ENCODE measurements at regions not wholly inside any gene's neighbourhood (a gene's known extent, or its start where the extent isn't known, plus 50 kb on each side); places are given as distances from the start of the nearest gene placed in this dataset.

DNA sequence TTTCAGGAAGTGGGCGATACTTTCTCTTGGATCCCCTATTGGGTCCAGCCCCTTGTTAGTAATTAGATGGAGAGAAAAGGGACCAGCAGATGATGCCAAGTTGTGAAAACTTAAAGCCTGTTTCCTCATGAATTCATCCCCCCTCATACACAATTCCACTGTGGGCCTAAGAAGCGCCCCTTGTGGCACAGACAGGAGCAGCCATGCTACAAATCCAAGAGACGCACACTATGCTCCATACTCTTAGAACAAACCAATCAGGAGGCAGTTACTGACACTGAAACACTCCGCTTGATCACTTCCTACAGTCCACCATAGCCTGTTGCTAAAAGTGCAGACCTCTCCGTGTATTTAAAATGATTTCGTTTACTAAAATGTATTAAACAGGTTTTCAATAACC lies 111.3 kb upstream of the ARRDC4 start:
- intact Hi-C loops (cut with micrococcal nuclease) = no loop called here

DNA sequence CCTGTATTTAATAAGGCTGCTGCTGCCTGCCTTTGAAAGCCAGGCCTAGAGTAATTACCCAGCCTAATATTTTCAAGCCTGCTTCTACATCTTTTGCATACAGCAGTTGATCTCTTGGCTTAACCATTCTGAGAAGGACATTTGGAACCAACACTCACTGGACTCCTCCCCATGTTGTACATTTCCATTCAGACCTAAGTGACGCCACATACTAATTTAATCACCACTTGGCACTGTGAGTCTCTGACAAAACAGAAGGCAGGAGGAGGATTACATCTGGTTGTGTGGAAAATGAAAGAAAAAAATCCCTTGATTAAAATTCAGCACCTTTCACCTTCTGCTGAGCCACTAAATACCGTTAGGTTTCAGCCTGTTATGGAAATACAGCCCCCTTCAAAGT lies 102.2 kb upstream of the ARRDC4 start:
- intact Hi-C loops (cut with micrococcal nuclease) = no loop called here

DNA sequence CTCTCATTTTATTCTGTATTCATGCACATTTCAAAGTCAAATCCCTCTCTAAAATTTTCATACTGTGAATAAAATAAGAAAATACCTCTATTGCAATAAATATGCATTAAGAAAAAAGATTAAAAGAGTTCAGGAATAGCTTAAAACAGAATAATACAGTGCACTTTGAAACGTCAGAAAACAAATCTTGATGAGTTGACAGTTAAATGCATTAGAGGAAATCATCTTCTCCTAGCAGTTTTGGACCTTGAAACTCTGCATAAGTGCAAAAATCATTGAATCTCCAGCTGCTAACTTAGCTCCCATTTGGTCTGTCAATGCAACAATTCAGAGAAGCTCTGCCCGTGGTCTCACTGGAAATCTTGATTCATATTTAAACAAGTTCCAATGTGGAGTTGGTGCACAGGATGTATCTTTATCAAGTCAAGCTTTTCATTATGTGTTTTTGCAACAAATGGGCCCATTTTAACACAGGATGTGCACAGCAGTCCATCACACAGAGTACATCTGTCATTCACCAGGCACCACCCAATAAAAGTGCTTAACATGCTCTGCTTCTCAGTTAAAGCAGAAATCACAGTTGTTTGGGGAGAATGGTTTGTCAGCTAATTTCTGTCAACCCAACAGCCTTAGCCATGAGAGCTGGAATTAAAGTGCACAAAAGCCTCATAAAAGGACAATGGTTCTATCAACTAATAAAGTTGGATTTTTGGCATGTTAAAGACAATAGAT lies 98.8 kb upstream of the ARRDC4 start:
- intact Hi-C loops (cut with micrococcal nuclease) = no loop called here

DNA sequence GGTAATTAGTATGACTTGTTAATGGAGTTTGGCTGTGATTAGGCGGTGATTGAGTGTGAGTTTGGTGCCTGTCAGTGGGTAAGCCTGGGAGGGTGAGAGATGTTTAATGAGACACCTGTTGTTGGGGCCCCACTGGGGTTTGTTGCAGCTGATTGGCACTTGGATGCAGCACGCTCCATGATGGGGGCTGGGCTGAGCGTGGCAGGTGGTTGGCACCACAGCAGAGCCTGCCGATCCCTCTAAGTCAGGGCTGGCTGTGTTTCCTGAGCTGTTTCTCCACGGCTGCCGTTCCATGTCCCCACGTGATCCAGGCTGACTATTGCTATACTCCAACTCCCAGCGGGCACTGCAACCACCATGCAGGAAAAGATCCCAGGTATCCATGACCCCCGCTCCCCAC lies 93.5 kb upstream of the ARRDC4 start:
- intact Hi-C loops (cut with micrococcal nuclease) = no loop called here

DNA sequence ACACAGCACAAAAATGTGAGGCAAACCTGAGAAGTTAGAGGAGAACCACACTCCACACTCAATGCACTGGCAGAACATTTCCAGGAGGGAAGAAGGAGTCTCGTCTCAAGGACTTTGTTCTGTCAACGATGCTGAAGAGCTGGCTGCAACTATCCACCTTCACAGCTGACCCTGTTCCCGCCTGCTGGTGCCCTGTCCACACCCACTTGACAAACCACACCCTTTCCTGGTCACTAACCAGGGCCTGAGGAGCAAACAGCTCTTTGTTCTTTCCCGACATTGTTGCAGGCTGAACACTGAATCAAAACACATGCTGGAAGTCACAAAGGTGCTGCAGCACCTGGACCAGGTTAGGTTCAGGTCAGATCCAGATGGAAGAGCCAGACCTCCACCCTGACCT lies 92.6 kb upstream of the ARRDC4 start:
- intact Hi-C loops (cut with micrococcal nuclease) = no loop called here

DNA sequence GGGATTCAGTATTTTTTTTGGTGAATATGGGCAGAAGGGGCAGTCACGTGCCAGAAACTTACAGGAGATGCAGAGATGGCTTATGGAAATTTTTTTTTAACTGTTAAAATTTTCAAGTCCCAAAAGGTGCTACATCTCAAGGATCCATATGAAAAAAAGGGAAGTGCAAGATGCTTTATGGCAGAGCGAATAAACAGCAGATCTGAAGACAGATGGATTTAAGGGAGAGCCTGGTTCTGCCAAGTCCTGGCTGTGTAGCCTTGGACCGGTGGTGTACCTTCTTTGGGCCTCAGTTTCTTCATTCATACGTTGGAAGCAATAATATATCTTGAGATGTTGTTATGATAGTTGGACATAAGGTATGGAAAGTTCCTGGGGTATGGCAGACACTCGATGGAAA lies 91.5 kb upstream of the ARRDC4 start:
- intact Hi-C loops (cut with micrococcal nuclease) = no loop called here

DNA sequence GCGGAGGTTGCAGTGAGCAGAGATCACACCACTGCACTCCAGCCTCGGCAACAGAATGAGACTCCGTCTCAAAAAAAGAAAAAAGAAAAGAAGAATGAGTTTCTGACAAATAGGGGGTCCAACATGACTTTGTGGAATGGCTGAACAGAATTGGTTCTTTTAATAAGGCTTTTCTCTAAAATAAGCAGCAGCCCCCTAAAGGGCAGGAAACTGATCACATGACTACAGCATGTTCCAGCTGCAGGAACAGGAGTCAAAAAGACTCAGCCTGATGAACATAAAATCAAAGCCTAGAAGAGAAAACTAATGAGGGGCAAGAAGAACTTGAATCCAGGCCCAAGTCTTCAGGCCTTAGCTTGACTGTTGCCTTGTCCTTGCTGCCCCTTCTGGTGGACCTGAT lies 89.7 kb upstream of the ARRDC4 start:
- intact Hi-C loops (cut with micrococcal nuclease) = no loop called here

DNA sequence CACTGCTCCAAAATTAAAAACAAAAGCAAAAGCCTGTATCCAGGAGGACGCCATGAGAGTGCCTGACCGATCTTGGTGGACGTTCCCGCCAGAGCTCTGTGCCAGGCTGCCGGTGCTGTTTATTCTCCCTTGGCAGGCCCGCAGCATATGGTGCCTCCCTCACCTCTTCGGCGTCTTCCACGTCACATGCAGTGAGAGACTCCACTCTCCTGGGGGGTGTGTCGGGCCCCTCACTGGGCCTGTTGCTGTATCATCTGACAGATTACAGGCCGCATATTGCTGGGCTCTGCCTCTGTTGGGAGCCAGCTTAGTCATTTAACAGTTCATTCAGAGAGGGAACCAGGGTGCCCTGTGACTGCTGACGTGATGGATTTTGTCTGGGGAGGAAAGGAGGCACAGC lies 86.4 kb upstream of the ARRDC4 start:
- intact Hi-C loops (cut with micrococcal nuclease) = no loop called here

DNA sequence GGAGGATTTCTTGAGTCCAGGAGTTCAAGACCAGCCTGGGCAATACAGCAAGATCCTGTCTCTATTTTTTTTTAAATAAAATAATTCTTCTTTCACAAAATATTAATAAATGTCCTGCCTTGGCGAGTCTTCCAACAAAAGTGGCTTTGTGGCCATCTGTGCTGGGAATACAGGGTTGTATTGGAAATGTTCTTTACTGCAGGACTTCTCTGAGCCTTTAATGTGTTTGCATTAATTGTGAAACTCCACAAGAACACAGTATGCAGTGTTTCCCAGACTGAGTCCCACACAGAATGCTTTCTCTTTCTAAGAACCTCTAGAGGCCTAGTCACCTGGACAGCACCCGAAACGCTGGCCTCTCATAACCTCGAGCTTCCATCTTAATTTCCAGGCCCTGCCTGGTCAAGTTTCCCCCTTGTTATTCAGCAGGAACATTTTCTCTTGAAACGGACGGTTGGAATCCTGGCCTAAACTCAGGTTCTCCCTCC lies 85.4 kb upstream of the ARRDC4 start:
- intact Hi-C loops (cut with micrococcal nuclease) = no loop called here

DNA sequence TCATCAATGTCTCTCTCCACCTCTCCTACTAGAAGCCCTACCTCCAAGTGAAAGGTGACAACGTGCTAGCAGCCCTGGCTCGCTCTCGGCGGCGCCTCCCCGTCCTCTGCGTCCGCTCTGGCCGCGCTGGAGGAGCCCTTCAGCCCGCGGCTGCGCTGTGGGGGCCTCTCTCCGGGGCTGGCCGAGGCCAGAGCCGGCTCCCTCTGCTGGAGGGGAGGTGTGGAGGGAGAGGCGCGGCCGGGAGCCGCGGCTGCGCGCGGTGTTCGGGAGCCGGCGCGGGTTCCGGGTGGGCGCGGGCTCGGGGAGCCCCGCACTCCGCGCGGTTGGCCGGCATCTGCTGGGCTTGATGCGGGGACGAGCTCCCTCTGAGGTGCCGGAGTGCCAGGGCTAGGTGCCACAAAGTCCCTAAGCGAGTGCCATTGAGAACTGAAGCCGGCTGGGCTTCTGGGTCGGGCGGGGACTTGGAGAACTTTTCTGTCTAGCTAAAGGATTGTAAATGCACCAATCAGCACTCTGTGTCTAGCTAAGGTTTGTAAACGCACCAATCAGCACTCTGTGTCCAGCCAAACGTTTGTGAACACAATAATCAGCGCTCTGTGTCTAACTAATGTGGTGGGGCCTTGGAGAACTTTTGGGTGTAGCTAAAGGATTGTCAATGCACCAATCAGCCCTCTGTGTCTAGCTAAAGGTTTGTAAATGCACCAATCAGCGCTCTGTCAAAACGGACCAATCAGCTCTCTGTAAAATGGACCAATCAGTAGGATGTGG lies 84.8 kb upstream of the ARRDC4 start:
- intact Hi-C loops (cut with micrococcal nuclease) = no loop called here

DNA sequence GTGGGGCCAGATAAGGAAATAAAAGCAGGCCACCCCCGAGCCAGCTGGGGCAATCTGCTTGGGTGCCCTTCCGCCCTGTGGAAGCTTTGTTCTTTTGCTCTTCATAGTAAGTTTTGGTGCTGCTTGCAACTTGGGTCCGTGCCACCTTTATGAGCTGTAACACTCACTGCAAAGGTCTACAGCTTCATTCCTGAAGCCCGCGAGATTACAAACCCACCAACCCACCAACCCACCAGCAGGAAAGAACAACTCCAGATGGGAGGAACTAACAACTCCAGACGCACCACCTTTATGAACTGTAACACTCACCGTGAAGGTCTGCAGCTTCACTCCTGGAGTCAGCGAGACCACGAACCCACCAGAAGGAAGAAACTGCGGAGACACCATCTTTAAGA lies 84.2 kb upstream of the ARRDC4 start:
- intact Hi-C loops (cut with micrococcal nuclease) = no loop called here

DNA sequence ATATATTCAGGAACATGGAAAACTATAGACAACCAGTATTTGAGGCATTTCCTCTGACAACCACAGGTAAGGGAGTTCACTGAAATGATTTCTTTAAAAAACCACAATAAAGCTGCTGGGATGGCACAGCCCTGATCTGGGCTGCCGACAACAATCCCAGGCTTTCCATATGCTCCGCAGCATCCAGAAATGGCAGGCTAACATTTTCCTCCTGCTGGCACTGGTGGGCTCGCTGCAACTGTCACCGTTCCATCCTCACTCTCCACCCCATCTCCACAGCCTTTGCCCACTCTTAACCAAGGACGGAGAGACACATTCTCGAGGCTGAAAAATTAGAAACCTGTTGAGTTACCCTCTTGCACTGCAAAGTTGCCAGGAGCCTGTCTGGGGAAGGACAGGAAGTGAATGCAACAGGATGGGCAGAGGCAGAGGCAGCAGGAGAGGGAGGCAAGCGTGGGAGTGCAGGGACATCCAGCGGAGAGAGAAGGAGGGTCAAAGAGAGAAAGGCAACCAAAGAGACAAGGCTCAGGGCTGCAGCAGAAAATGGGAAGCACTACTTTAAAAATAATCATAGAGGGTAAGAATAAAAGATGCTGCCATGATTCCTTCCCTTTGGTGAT lies 79.0 kb upstream of the ARRDC4 start:
- intact Hi-C loops (cut with micrococcal nuclease) = no loop called here

DNA sequence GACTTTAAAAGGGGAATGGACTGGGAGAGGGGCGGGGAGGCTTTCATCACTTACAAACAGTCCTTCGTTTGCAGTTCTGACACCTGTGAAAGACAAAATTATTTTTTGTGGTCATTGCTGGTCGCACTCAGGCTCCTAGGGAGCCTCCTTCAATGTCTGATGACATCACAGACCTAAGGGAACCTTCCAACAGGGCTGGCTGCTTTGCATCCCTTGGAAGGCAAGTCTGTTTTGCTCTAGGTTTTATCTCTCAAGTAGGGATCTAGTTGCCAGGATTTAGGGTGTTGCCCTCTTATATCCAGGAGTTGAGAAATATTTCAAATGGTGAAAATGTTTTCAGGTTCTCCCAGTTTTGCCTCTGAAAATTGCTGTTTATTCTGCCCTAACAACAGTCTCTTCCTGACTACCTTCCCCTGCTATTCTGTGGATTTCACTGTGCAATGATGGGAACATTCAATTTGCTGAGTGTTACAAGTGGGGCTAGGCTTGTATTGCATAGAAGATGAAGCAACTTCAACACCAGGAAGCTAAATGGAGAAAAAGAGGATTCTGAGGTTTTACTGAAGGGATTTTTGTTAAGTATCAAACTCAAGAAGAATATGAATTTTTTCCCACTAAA lies 75.9 kb upstream of the ARRDC4 start:
- intact Hi-C loops (cut with micrococcal nuclease) = no loop called here

DNA sequence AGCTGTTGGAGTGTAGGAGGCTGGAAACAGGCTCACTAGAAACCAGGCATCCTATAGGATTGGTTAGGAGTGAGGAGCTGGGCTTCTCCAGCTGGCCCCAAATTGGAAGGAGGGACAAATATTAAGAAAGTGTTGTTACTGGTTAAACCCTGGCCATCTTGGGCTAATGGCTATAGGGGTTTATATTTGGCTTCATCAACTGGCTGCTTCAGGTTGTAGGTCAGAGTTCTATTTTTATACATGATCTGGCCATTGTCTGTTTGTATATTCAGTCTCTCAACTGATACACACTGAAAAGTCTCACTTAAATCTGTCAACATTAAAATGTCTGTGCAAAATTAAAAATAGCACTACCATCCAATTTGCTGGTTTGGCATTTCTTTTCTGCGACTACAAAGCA lies 70.2 kb upstream of the ARRDC4 start:
- intact Hi-C loops (cut with micrococcal nuclease) = no loop called here

DNA sequence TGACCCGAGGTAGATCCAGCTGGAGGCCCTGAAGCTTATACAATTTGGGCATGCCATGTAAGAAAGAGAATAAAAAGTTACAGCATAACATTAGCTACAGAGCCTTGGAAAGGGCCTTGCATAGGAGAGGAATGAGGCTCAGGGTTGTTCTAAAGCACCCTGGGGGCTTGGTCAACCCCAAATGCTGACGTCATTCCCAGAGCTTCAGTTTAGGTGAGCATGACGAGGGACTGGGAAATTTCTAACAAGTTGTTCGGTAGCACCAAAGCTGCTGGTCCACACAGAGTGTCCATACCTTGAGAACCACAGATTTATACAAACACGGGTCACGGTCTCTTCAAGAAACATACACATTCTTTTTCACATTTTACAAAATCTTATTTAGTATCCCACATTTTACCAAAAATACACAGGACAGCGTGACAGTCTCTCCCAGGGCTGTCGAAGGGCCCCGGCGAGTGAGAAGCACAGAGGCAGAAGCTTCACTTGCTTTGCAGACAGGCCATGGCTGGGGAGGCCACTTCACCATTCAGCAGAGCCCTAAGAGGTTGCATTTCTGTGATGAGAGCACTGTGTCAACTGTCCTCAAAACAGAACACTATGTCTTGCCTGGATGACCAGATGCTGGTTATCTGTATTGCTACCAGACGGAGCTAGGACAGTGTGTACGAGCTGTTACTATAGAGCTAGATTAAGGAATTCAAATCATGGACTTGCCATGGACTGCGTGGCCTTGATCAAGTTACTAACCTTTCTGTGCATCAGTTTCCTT lies 68.2 kb upstream of the ARRDC4 start:
- intact Hi-C loops (cut with micrococcal nuclease) = no loop called here

DNA sequence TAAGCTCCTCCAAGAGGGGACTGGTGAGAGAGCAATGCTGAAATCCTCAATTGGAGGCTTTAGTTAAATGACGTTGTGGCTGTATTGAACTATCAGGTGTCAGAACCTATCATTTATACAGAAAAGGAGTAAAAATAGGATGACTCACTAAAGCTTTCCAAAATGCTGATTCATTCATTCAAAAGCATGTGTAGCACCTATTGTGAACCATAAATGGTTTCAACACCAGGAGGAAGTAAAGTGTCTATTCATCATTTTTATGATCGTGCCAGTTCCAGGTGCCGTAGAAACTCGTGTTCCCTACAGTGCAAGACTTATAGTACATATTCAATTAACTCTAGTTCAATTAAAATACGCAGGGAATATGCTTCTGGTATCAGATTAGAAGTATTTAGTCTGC lies 66.5 kb upstream of the ARRDC4 start:
- intact Hi-C loops (cut with micrococcal nuclease) = no loop called here

DNA sequence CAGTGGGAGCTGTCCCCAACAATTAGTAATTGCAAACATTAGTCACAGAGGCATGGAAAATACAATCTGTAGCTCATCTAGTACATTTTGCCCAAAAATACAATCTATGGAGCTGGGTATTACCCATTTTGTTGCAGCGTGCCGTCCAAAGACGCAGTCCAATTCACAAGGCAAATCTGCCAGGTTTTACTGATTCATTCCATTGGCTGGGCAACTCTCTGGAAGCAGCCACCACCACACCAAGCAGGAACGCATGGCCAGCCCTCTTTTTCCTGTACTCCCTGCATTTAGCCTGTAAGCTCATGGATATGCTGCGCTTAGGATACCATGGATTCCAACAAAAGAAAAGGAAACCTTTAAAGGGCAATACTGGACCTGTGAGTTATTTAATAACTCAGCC lies 60.5 kb upstream of the ARRDC4 start:
- intact Hi-C loops (cut with micrococcal nuclease) = no loop called here

DNA sequence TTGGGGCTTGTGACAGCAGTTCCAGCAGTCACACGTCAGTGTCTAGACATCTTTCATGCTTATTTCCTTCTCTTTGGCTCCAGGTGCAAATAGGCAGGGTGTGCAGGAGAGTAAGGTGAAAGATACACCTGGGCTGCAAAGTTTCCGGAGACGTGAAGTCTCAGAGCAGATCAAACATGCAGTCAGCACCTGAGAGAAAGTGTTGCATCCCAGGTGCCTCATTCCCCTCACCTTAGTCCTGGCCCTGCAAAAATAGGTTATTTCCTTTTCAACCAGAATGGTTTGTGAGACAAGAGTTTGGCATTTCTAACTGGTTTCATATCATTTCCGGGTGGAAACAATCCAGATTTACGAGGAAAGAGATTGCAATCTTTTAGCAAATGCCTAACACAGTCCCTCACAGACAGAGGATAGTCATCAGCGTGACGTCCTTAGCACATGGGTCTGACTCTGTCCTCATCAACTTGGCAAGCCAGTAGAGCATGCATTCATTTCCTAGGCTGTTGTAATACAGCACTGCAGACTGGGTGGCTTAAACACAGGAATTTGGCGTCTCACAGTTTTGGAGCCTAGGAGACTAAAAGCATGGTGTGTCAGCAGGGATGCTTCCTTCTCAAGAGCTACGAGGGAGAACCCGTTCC lies 58.2 kb upstream of the ARRDC4 start:
- intact Hi-C loops (cut with micrococcal nuclease) = no loop called here

DNA sequence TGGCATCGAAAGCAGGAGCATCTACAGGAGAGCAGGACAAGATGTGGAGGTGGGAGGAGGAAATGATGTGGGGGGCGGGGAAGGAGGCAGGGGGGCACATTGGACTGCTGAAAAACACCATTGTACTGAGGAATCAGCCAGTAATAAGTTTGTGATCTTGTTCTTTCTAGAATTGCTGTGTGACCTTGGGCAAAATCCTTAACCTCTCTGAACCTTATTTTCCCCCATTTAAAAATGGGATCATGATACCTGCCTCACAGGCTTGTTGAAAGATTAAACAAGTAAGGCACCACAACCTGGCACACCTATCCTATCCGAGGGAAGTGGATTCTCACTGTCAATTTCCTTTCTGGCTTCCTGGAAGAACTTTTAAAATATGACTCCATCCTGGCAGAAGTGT lies 56.9 kb upstream of the ARRDC4 start:
- intact Hi-C loops (cut with micrococcal nuclease) = no loop called here

DNA sequence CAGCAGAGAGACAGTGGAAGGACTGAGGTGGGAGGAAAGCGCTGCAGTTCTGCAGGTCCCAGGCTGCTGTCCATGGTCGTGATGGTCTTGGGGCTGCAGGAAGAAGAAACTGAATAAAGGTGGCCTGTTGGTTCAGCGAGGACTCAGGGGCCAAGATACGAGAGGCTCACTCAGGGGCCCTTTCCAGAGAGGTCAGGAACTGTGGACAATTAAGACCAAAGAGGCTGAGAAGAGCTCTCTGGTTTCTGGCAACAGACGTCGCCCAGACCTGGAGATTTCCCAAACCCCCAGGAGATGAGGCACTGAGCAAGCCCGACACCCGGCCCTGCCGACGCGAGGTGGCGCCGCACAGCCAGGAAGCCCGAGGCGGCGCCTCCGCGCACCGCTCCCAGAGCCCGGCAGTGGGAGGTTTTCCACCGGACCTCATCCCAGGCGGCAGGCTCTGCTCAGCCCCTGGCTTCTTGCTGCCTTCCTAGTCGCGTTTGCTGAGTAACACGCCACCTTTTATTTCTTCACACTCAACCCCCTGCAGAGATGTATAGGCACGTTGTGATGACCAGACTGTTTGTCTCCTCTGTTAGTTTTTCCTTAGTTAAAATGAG lies 56.4 kb upstream of the ARRDC4 start:
- intact Hi-C loops (cut with micrococcal nuclease) = loop anchor here (1.0 kb wide), 1 partner anchor 274 kb away; no protein-coding TSS in a partner anchor

Data from T-helper 2 cell treated with Interferon-gamma antibody and Interleukin-4, amounts not matched to agents 100 ng/mL and 5 ng/mL, for 36 hours (primary cell).